ENCODE measurements at regions not wholly inside any gene's neighbourhood (a gene's known extent, or its start where the extent isn't known, plus 50 kb on each side); places are given as distances from the start of the nearest gene placed in this dataset.

GRCh38 chr14:85471744-85472143 is 58.2 kb upstream of the FLRT2 start:
- TF ChIP-seq CTCF (IDR thresholded peaks at IDR 0.05; ENCODE audit: borderline replicate concordance, extremely low read depth, low read length, poor library complexity, severe bottlenecking) (no peak), EZH2 (IDR thresholded peaks at IDR 0.05; ENCODE audit: borderline replicate concordance, low read depth, low read length, severe bottlenecking) (no peak)

All from DND-41 (cell line).